SK-N-MC (cell line): ENCODE measurements at regions not wholly inside any gene's neighbourhood (a gene's known extent, or its start where the extent isn't known, plus 50 kb on each side); places are given as distances from the start of the nearest gene placed in this dataset.

Experiments used
- DNase-seq: peaks from one replicate; pipeline ENCODE4 v3.0.0-alpha.2; 2011; ENCODE audit warnings: low read depth, low spot score
- H3K27ac ChIP-seq: fragments of 200-600 bp; sonication (generic); 2 replicates; pipeline ENCODE4 v1.5.1; 2016; ENCODE audit warnings: mixed run types
- H3K36me3 ChIP-seq: fragments of 200-600 bp; sonication (generic); 2 replicates; pipeline ENCODE4 v1.6.1; 2017; ENCODE audit warnings: antibody characterized with exemption, low read length, mixed read lengths; ENCODE audit not compliant: insufficient read depth
- H3K4me3 ChIP-seq: fragments of 200-600 bp; sonication (generic); 2 replicates; pipeline ENCODE4 v1.5.1; 2016
- H3K9ac ChIP-seq: fragments of 200-600 bp; sonication (generic); 2 replicates; pipeline ENCODE4 v1.8.0; 2017; ENCODE audit warnings: mixed run types, mixed read lengths; ENCODE audit not compliant: insufficient read length
- H3K9me3 ChIP-seq: fragments of 200-600 bp; sonication (generic); 2 replicates; pipeline ENCODE4 v1.6.1; 2017; ENCODE audit warnings: low read depth, mild to moderate bottlenecking, antibody characterized with exemption, low read length, moderate library complexity, mixed read lengths
- EZH2 ChIP-seq: fragments of 200-600 bp; sonication (generic); IDR thresholded peaks from one replicate; pipeline ENCODE4 v1.6.1; 2017; ENCODE audit warnings: antibody characterized with exemption
- FOXP2 ChIP-seq: optimal IDR thresholded peaks from 2 replicates; pipeline ENCODE3; 2011; ENCODE audit warnings: mild to moderate bottlenecking, moderate library complexity; ENCODE audit not compliant: insufficient read depth; ENCODE audit errors: extremely low read length, control extremely low read depth
- POLR2AphosphoS5 ChIP-seq: IDR thresholded peaks from 2 replicates; pipeline ENCODE4 v1.6.1; 2012; ENCODE audit warnings: mild to moderate bottlenecking, low read depth, low read length, borderline replicate concordance

- no peaks in the 10 kb centered on the region for H3K36me3 ChIP-seq
- TF ChIP-seq EZH2 (no peak), POLR2AphosphoS5 (no peak), FOXP2 (no peak)
- no peak overlapping the region for H3K27ac ChIP-seq
- H3K9ac ChIP-seq = no peak overlapping the region
- DNase-seq = no peak
- no peak overlapping the region for H3K4me3 ChIP-seq
- H3K9me3 ChIP-seq = no peaks in the 10 kb centered on the region
Observed at GRCh38 chr4:66062921-66063320, 392.6 kb upstream of the EPHA5 start.

- Histone ChIP-seq H3K9me3 (no peaks in the 10 kb centered on the region), H3K36me3 (no peaks in the 10 kb centered on the region), H3K27ac (no peak overlapping the region), H3K4me3 (no peak overlapping the region), H3K9ac (no peak overlapping the region)
- DNase-seq = no peak
- TF ChIP-seq FOXP2 (no peak), EZH2 (no peak), POLR2AphosphoS5 (no peak)
Observed at GRCh38 chr4:66062044-66062443, 391.8 kb upstream of the EPHA5 start.

DNA sequence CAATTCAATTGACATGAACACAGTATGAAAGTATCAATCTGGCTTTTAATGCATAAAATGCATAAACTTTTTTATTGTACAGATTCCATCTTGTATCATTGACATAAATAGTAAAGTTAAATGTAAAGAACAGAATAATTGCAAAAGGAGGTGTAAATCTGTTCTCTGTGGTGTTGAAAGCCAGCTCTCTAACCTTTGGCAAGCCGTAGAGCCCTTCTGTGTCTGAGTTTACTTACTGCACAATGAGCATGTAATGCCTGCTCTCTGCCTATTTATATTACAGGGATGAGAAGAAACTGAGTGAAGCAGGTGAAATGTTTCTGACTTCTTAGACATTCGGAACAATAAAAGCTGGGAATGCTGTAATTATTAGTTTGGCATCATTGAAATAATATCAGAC lies 389.3 kb upstream of the EPHA5 start:
- H3K9me3 ChIP-seq = no peaks in the 10 kb centered on the region
- H3K36me3 ChIP-seq = no peaks in the 10 kb centered on the region
- no peak overlapping the region for H3K27ac ChIP-seq
- H3K4me3 ChIP-seq = no peak overlapping the region
- no peak for TF ChIP-seq POLR2AphosphoS5
- DNase-seq = no peak
- no peak overlapping the region for H3K9ac ChIP-seq

- H3K36me3 ChIP-seq = no peaks in the 10 kb centered on the region
- no peaks in the 10 kb centered on the region for H3K9me3 ChIP-seq
- no peak for DNase-seq
- no peak overlapping the region for H3K4me3 ChIP-seq
- TF ChIP-seq FOXP2 (no peak), POLR2AphosphoS5 (no peak), EZH2 (no peak)
- no peak overlapping the region for H3K9ac ChIP-seq
- no peak overlapping the region for H3K27ac ChIP-seq
Observed at GRCh38 chr4:66059136-66059535, 388.8 kb upstream of the EPHA5 start.

DNA sequence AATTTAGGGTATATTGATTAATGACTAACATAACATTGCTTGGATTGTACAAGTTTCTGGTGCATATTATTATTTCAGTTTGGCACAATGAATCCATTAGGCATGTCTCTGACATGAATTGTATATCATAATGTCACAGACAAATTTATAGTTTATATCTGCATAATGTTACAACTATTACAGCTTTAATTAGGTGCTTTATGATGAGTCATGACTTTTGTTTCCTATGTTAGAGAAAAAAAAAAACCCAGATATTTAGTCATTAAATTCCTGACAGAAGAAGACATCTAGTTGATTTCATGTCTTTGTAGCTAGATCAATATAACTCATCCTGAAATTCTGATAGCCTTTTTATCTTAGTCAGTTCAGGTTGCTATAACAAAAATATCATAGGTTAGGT lies 385.7 kb upstream of the EPHA5 start:
- TF ChIP-seq POLR2AphosphoS5 = no peak
- no peak for TF ChIP-seq FOXP2
- TF ChIP-seq EZH2 = no peak
- Histone ChIP-seq H3K9me3 (no peaks in the 10 kb centered on the region), H3K9ac (no peak overlapping the region), H3K36me3 (no peaks in the 10 kb centered on the region), H3K4me3 (no peak overlapping the region), H3K27ac (no peak overlapping the region)
- no peak for DNase-seq

DNA sequence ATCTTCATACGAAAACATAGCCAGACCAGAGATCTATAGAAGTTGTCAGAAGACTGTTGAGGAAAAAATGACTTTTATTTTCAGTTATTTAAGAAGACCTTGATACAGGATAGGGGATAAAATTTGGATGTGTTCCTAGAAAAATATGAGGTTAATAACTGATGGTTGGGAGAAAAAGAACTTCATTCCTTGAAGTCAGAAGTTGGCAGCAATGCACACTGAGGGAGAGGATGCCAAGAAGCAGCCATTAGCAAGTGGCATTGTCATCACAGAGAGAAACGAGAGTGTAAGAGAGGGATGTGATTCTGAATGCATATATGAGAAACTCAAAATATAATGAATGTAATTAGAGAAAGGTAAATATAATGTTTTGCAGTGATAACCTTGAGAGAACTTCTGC lies 382.1 kb upstream of the EPHA5 start:
- no peak for TF ChIP-seq EZH2
- no peak for TF ChIP-seq FOXP2
- no peak for TF ChIP-seq POLR2AphosphoS5
- no peak for DNase-seq
- Histone ChIP-seq H3K27ac (no peak overlapping the region), H3K9me3 (no peaks in the 10 kb centered on the region), H3K9ac (no peak overlapping the region), H3K4me3 (no peak overlapping the region), H3K36me3 (no peaks in the 10 kb centered on the region)

DNA sequence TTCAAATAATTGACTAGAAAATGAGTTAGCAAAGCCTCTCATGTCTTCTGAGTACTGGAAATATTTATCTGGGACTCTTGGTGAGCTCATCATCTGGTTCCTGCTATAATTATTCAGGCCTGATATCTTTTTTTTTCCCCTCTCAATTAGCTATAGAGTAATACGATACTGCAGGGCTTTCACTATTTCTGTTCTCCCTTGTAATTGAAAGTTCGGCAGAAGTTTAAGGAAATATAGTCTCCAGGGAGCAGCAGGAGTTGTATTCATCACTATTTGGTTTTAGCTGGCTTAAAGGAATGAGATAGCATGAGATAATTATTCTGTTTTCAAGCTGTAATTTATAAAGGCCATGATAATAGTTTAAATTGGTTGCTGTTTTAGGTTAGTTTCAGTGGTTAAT lies 378.6 kb upstream of the EPHA5 start:
- peak; percentile 78 for DNase-seq
- Histone ChIP-seq H3K36me3 (no peaks in the 10 kb centered on the region), H3K9ac (peak overlapping the region; percentile 22), H3K4me3 (peak overlapping the region; percentile 36), H3K9me3 (no peaks in the 10 kb centered on the region), H3K27ac (peak overlapping the region; percentile 67)
- no peak for TF ChIP-seq EZH2
- TF ChIP-seq POLR2AphosphoS5 = peak; percentile 39; the same call in 1 of the 2 replicates
- TF ChIP-seq FOXP2 = no peak

- Histone ChIP-seq H3K27ac (no peak overlapping the region), H3K9me3 (no peaks in the 10 kb centered on the region), H3K36me3 (no peaks in the 10 kb centered on the region), H3K9ac (no peak overlapping the region), H3K4me3 (no peak overlapping the region)
- TF ChIP-seq FOXP2 (no peak), POLR2AphosphoS5 (no peak), EZH2 (no peak)
- DNase-seq = no peak
Observed at GRCh38 chr4:66045913-66046312, 375.6 kb upstream of the EPHA5 start.

GRCh38 chr4:66035701-66036100 lies 365.4 kb upstream of the EPHA5 start:
- TF ChIP-seq FOXP2 = no peak
- TF ChIP-seq POLR2AphosphoS5 = no peak
- no peak for TF ChIP-seq EZH2
- no peak overlapping the region for H3K4me3 ChIP-seq
- no peak for DNase-seq
- no peaks in the 10 kb centered on the region; the same call in 1 of the 2 replicates for H3K9me3 ChIP-seq
- H3K36me3 ChIP-seq = no peaks in the 10 kb centered on the region
- H3K9ac ChIP-seq = no peak overlapping the region
- no peak overlapping the region for H3K27ac ChIP-seq
